Activated CD8-positive, alpha-beta memory T cell treated with anti-CD3 and anti-CD28 coated beads, Interleukin-2, amount 10 ng/mL, durations not matched to agents 7 days and 5 days (primary cell): ENCODE measurements at regions not wholly inside any gene's neighbourhood (a gene's known extent, or its start where the extent isn't known, plus 50 kb on each side); places are given as distances from the start of the nearest gene placed in this dataset.

Experiments
- ATAC-seq: fragments of 150-1000 bp; cut with Tn5 transposase; one replicate; pipeline ENCODE4 v1.10.0; 2021; ENCODE audit warnings: moderate library complexity
- CTCF ChIA-PET: fragments of 350-600 bp; sonication (Branson Sonifier 250); formaldehyde crosslinking; loops from one replicate; lab custom pipeline; 2021; ENCODE audit warnings: antibody characterized with exemption; lab: Charles Lee
- DNase-seq: peaks from one replicate; pipeline ENCODE4 v3.0.0-alpha.2; 2020
- H3K27ac Mint-ChIP-seq: one replicate; pipeline ENCODE4 v1.8.0; 2021; ENCODE audit warnings: mild to moderate bottlenecking, mixed read lengths
- H3K27me3 Mint-ChIP-seq: one replicate; pipeline ENCODE4 v1.8.0; 2021; ENCODE audit warnings: mixed read lengths
- H3K36me3 Mint-ChIP-seq: one replicate; pipeline ENCODE4 v1.8.0; 2021; ENCODE audit warnings: mild to moderate bottlenecking, mixed read lengths
- H3K4me1 Mint-ChIP-seq: one replicate; pipeline ENCODE4 v1.8.0; 2021; ENCODE audit warnings: mixed read lengths
- H3K4me3 Mint-ChIP-seq: one replicate; pipeline ENCODE4 v1.8.0; 2021; ENCODE audit warnings: mild to moderate bottlenecking, moderate library complexity, mixed read lengths
- H3K9me3 Mint-ChIP-seq: one replicate; pipeline ENCODE4 v1.8.0; 2022; ENCODE audit warnings: low read depth, mixed read lengths

GRCh38 chr1:43008115-43009060, 49.7 kb upstream of the SLC2A1 start:
- no peaks in the 10 kb centered on the region for H3K36me3 Mint-ChIP-seq
- no peak for DNase-seq
- CTCF ChIA-PET = no interaction called here
- H3K27me3 Mint-ChIP-seq = peaks cover 15% of the 10 kb centered on the region
- H3K9me3 Mint-ChIP-seq = no peaks in the 10 kb centered on the region
- H3K27ac Mint-ChIP-seq = no peak overlapping the region
- no peak for ATAC-seq
- no peak overlapping the region for H3K4me3 Mint-ChIP-seq
- H3K4me1 Mint-ChIP-seq = peaks cover 6% of the 10 kb centered on the region
